HG03064 (cell line): ENCODE measurements at regions not wholly inside any gene's neighbourhood (a gene's known extent, or its start where the extent isn't known, plus 50 kb on each side); places are given as distances from the start of the nearest gene placed in this dataset.

Experiments used
- ATAC-seq: cut with Tn5 transposase; IDR thresholded peaks from one replicate; pipeline ENCODE4 v1.9.1; 2021; ENCODE audit warnings: low read depth; ENCODE audit not compliant: unreplicated experiment

DNA sequence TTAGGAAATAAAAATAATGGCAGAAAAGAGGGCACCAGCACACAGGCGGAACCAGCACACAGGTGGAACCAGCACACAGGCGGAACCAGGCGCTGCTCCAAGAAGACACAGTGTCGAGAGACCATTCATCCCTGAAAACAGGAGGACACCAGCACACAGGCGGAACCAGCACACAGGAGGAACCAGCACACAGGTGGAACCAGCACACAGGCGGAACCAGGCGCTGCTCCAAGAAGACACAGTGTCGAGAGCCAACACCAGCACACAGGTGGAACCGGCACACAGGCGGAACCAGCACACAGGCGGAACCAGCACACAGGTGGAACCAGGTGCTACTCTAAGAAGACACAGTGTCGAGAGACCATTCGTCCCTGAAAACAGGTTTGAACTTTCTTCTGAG lies 115.5 kb upstream of the TMEM18 start:
- no peak for ATAC-seq

DNA sequence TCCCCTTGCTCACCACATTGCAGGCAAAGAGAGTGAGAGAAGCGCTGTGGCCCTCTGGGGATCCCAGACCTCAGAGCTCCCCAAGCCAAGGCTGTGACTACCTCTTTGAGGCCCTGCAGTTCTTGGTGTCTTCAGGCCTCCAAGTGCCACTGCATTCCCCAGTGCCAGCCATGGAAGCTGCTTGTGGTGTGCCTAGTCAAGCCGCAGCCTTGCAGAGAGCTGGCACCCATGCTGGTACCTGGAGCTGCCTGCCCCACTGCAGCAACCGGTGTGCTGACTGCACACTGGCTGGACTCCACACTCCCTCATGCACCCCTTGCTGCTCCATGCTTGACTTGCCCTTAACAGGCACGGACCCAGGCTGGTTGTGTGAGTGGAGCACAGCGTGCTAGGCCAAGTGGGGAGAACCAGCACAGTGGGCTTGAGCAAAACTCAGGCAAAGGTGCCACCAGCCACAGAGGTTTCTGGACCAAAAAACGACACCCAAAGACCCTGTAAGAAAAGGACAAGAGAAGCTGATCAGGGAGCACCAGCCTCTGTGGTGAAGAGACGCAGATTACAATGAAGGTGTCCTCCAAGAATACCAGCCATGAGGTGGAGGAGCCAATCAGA lies 113.5 kb upstream of the TMEM18 start:
- no peak for ATAC-seq

DNA sequence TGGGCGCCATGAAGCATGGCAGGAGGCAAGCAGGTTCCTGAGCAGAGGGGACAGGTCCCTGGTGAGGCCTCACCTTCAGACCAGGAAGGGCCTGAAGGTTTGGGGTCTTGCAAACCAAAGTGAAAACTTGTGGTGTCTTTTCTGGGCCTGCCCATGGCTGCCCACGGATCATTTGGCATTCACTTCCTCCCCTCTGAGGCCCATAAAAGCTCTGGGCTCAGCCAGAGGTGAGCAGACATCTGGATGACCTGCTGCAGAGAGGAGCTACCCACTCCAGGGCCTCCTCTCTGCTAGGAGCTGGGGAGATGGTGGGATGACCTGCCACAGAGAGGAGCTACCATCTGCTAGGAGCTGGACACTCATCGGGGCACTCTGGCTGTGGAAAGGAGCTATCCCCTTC lies 112.9 kb upstream of the TMEM18 start:
- ATAC-seq, result no peak

DNA sequence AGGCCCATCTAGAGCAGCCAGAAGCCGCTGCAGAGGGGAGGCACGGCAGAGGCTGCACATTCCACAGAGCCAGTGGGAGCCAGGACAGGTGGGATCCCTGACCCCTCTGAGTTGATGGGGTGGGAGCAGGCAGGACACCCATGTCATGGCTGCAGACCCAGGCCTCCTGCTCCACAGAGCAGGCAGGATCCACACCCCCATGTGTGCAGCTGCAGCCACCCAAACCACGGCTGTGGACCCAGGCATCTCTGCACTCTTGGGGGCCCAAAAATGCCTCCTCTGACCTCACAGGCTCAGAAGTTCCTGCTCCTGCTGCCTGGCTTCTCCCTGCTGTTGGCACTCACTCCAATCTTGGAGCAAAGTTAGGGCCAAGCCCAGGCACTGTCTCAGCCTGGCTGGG lies 112.3 kb upstream of the TMEM18 start:
- no peak for ATAC-seq

DNA sequence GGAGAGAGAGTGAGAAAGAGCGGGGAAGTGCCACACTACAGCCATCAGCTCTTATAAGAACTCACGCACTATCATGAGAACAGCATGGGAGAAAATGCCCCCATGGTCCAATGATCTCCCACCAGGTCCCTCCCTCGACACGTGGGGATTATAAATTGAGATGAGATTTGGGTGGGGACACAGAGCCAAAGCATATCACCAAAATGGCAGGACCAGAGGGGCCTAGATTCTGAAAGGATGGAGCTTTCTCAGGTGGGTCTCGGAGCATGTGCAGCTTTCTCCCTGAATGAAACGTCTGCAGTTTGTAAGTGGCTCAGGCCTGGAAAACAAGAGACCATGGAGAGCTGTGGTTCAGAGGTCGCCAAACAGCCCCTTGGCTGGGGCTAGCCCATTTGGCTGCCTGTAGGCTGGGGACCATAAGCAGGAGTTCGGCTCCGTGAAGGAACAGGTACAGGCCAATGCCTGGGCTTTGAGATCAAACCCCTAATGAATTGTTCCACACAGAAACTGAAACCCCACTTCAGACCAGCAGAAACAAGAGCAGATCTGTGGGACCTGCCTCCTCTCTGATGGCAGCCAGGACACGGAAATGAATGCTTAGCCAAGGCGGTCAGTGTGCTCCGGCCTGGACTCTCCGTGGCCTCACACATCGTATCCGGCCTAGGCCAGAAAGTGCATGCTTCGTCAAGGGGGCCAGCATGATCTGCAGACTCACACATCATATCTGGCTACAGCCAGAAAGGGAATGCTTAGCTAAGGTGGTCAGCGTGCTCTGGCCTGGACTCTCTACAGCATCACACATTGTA lies 111.2 kb upstream of the TMEM18 start:
- no peak for ATAC-seq

DNA sequence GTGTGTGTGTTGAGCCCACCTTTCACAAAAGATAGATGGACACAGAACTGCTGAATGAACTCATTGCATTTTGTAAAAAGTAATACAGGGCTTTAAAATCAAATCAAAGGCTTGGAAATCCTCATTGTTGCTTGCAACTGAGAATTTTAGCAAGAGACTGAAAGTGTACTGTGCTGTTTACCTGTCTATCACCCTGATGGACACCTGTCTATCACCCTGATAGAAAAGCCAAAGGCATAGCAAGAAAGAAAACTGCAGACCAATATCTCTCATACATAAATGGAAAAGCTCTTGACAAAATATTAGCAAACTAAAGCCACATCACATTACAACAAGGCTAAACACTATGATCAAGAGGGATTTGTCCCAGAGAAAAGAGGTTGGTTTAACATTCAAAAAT lies 107.5 kb upstream of the TMEM18 start:
- ATAC-seq, result no peak

DNA sequence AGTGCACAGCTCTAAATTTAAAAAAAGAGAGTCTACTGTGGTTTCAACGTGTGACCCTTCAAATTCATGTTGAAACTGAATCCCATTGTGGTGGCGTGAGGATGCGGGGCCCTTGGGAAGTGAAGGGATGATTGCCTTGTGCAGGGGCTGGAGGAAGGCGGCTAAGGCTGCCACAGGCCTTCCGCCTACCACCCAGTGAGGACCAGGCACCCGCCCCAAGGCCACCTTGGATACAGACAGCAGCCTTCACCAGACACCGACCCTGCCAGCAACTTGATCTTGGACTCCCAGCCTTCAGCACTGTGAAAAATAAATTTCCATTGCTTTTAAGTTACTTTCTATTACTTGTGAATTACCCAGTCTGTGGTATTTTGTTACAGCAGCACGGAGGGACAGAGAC lies 103.4 kb upstream of the TMEM18 start:
- ATAC-seq, result no peak

DNA sequence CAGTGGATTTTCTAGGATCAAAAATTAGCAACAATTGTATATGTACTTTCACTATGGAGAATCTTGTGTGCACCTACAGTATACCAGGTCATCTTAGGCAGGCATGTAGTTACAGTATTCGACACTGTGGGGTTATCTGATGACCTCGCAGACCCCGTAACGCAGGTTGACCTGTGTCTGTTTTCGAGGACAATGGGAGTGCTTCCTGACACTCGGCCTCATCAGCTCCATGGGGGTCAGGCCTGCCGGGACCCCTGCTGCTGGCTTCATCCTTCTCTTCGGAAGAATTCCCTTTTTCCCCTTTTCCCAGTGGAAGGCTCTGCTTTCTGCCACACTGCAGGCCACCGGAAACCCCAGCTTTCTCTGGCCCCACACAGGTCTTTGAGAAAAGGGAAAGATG lies 102.8 kb upstream of the TMEM18 start:
- no peak for ATAC-seq

DNA sequence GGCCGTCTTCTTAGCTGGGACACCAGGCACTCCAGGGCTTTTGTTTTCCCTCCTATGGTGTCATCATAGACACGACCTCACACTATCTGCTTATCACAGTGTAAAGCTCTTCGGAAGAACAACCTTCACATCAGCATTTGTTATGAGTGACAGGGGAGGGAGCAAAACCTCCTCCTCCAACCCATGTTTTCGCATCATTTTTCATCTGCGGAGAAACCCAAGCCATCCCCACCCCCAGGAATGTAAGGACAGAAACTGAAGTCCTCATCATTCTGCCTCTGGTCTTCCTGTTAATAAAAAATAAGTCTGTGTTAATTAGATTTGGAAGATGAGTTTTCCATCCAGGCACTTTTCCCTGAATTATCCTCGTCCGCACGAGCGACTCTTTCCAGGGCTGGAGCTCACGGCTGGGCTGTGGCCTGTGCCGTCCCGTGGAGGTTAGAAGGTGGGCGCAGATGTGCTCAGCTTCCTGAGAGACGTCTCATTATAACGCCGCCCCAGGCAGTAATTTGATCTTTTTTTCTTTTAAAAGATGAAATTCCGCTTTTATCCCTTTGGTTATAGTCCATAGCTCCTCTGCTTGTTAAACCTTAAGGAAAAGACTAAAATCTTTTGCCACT lies 101.6 kb upstream of the TMEM18 start:
- no peak for ATAC-seq

DNA sequence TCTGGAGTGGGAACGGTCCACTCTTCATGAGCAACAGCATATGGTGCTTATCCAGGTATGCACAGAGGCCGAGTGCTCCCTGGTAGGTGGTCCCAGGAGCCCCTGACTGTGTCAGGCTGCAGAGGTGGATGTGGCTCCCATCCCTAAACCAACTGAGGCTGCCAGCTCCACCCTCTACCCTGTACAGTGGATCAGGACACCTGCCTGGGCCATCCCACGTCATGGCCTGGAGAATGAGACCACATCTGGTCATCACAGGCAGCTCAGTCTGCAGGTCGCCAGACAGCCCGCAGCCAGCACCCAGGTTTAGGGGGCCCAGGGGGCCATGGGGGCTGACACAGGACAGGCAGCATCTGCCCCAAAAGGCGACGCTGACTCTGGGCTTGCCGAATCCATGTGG lies 100.3 kb upstream of the TMEM18 start:
- ATAC-seq, result no peak

DNA sequence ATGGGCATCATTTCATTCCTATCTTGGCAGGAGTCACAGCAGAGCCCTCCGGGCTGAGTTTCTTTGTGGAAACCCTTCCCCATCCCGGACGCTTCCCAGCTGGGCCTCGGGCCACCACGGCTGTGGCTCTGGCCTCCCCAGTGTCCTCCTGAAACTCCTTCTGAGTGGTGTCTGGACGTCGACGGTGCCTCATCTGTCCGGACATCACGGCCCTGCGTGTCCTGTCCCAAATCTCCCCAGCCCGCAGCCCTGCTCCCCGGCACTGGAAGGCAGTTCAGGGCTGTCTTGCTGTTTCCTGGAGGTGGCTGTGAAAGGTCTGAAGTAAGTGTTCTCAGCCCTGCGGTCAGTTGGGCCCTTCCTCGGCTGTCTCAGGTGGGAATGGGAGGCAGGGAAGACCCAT lies 99.8 kb upstream of the TMEM18 start:
- ATAC-seq, result no peak

DNA sequence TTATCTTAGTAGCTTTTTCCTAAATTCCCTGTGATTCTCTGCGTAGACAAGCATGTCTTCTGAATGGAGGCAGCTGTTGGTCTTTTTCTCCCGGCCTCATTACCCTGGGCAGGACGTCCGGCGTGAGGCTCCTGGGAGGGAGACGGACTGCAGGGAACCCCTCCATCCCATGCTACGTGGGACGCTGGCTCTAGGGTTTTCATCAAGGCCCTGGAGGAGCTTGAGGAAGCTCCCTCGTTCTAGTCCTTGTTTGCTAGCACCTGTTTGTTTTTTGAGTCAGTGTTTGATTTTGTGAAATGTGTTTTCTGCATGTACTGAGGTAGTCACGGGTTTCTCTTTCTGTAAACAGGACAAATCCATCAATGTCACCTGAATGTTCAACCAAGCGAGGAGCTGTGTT lies 99.3 kb upstream of the TMEM18 start:
- ATAC-seq, result no peak

DNA sequence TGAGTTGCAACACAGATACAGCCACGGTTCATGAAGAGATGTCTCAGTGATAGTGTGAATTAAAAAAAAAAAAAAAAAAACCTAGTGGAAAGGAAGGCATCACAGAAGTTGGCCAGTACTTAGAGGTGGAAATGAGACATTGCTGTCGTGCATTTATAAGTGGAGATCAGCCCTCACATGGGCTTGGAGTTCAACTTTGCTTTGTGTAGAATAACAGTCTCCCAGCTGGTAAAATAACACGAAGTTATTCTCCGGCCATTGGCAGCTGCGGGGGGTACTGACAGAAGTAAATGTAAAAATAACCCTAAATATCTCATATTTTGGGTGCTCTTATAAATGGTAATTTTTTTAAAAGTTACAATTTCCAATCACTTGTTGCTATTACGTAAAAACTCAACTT lies 98.8 kb upstream of the TMEM18 start:
- no peak for ATAC-seq

DNA sequence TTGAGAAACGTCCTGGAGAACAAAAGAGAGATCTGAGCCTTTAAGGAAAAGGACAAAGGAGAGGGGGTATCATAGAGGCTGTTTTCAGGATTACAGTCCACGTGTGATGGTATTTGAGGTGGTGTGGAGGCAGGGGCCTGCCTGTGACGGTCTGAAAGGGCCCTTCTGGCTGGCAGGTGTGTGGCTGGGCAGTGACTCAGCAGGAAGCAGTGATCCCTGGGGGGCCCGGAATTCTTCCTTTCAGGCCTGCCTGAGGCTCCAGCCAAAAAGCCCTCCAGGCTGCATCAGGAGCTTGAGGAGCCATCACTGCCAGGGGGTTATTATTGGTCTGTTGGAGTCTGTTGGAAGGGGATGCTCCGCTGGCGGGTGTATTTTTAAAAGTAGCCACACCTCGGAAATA lies 97.2 kb upstream of the TMEM18 start:
- ATAC-seq, result no peak

DNA sequence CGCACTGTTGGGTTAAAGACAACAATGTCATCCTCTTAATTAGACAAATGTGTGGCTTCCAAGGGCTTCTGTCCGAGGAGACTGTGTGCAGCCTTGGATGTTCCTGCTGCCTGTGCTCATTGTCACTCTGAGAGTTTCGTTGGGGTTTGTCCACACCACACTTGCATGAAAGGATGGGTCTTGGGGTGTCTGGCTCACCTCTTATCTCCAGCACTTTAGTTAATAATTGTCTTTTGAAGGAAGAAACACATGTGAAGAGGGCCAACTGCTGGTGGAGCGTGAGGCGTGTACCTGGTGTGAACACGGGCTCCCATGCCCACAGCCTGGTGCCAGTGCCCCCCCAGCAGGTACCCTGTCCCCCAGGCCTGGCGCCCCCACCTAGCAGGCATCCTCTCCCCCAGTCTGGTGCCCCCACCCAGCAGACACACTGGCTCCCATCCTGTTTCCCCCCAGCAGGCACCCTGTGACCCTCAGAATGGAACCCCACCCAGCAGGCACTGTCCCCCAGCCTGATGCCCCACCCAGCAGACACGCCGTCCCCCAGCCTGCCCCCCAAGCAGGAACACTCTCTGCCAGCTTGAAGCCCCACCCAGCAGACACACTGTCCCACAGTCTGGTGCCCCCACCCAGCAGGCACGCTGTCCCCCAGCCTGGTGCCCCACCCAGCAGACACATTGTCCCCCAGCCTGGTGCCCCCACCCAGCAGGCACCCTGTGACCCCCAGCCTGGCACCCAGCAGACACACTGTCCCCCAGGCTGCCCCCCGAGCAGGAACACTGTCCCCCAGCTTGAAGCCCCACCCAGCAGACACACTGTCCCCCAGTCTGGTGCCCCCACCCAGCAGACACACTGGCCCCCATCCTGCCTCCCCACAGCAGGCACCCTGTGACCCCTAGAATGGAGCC lies 96.3 kb upstream of the TMEM18 start:
- no peak for ATAC-seq

DNA sequence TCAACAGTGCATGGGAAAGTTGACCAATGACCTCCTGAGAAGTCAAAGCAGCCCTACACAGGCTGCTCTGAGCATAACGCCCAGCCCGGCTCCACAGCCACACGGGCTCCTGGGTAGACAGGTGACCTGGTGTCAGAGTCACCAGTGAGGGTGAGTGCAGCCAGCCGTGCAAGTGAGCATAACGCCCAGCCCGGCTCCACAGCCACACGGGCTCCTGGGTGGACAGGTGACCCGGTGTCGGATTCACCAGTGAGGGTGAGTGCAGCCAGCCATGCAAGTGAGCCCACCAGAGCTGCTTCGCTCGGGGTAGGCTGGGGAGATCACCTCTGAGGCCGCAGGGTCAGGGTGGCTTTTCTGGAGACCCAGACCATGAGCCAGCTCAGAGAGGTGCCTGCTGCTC lies 94.3 kb upstream of the TMEM18 start:
- ATAC-seq, result no peak

DNA sequence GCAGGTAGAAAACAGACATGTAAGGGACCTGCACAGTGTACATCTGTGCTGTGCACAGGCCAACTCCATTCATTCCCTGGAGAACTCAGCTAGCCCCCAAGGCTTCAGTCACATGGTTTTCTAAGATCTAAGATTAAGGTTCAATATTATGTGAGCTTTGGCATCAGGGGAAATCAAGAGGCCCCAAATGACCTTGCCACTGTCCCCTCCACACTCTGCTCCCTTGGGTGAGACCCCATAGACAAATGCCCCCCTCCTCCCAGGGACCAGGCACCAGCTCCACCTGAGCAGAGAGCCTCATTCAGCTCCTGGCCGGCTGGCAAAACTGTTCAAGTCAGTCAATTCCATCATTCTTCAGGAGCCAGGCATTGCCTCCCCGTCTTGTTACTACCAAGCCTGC lies 93.6 kb upstream of the TMEM18 start:
- no peak for ATAC-seq

DNA sequence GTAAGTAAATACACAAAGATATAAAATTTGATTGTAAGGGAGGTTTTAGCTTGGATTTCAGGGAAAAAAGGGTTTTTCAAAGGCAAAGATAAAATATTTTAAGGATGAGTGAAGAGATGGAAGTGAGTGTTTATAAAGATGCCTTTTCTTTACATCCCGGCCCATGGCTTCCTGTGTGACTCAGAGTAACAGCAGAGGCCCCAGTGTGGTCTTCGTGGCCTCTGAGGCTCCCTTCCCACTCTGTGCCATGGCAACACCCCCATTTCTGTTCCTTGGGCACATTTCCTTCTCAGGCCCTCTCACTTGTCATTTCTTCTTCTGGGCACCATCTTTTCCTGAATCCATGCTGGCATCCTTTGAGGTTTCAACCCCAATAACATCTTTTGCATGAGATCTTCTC lies 92.6 kb upstream of the TMEM18 start:
- no peak for ATAC-seq

DNA sequence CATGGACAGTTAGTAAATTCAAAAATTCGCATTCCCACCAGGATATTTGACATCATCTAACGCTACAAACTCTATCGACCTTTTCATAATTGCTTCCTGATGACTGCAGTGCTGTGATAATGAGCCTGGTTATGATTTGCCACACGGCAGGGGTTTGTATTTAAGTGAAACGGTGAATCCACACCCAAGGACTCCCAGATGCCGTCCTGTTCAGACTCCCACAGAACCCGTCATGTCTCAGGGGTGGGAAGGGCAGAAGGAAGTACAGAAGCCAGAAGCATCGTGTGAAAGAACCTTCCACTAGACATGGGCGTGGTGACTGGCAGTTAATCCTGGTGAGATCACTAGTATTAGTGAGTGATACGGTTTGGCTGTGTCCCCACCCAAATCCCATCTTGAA lies 91.2 kb upstream of the TMEM18 start:
- ATAC-seq, result no peak

DNA sequence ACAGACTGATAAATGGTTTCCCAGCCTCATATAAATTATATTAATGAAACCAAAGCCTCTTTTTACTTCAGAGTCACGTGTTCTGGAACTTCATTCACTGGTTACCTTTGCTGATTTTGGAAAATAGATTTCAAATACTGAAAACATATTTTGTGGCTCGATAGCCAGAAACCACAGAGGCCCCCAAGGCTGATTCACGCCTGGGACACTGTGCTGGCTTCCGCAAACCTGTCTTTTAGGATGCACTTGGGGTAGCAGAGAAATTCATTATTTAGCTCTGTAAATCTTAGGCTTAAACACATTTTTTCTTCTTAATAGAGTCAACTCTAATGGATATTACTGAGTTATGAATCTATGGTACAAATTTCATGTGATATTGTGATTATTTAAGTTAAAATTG lies 90.7 kb upstream of the TMEM18 start:
- ATAC-seq, result no peak

DNA sequence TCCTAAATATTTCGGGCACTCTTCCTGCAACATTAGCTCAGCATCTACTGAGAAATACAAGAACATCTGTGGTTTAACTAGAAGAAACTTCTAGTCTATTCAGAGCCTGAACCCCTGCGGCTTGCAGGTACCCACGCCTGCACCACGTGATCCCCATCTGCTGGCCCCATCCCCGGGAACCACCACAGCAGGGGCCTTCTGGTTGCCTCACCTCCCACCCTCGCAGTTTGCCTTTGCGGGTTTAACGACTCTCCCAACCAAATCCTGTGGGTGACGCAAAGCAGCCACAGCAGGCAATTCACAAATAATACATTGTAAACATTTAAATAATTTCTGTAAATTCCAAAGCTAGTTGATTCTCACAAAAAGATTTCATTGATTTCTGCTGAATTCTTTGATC lies 90.2 kb upstream of the TMEM18 start:
- no peak for ATAC-seq
